NCI-H69 (cell line): ENCODE measurements at regions not wholly inside any gene's neighbourhood (a gene's known extent, or its start where the extent isn't known, plus 50 kb on each side); places are given as distances from the start of the nearest gene placed in this dataset.
A peak's percentile ranks its signal among the peaks of the same experiment; 100 is the strongest.
"Not testable (repeated sequence)": the region's sequence is repeated elsewhere in the genome, so short reads cannot be mapped to it uniquely, and the experiment has no call there.

Source experiments
- DNase-seq: peaks from one replicate; lab custom pipeline; 2025; lab: John Stamatoyannopoulos, UW

DNA sequence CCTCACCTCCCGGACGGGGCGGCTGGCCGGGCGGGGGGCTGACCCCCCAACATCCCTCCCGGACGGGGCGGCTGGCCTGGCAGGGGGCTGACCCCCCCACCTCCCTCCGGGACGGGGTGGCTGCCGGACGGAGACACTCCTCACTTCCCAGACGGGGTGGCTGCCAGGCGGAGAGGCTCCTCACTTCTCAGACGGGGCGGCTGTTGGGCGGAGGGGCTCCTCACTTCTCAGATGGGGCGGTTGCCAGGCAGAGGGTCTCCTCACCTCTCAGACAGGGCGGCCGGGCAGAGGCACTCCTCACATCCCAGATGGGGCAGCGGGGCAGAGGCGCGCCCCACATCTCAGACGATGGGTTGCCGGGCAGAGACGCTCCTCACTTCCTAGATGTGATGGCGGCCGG, 1280.7 kb upstream of the SEL1L start:
- DNase-seq = not testable (repeated sequence)

DNA sequence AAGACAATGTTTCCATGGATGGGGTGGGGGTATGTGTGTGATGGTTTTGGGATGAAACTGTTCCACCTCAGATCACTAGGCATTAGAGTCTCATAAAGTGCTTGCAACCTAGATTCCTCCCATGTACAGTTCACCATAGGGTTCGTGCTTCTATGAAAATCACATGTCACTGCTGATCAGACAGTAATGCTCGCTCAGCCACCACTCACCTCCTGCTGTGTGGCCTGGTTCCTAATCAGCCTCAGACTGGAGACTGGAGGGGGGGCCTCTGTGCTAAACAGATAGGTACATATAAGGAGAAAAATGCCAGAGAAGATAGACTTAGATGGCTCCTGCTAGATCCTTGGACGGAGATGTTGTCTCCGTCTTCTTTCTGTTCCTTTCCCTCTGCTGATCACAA, 1296.9 kb upstream of the SEL1L start:
- no peak for DNase-seq

- DNase-seq = no peak
These were observed 1302.8 kb upstream of the SEL1L start for GRCh38 chr14:82836256-82836950.

DNA sequence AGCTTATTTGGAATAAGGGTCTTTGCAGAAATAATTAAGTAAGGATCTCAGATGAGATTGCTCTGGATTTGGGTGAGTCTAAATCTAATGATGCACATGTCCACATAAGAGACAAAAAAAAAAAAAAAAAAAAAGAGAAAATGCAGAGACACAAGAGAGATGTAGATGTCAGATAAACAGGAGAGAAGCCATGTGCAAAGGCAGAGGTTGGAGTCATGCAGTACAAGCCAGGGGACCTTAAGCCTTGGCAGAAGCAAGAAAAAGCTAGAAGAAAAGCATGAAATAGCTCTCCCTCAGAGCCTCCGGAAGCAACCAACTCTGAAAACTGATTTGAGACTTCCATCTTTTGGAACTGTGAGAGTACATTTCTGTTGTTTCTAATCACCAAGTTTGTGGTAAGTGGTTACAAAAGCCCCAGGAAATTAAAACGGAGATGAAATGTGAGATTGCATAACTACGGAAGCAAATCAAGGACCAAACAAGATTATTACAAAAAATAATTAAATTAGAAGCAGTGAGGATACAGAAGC, 1304.0 kb upstream of the SEL1L start:
- DNase-seq = no peak

GRCh38 chr14:82850576-82850975, 1316.9 kb upstream of the SEL1L start:
- peak; percentile 44 for DNase-seq

GRCh38 chr14:82854131-82854530, 1320.5 kb upstream of the SEL1L start:
- DNase-seq = peak; percentile 12

DNA sequence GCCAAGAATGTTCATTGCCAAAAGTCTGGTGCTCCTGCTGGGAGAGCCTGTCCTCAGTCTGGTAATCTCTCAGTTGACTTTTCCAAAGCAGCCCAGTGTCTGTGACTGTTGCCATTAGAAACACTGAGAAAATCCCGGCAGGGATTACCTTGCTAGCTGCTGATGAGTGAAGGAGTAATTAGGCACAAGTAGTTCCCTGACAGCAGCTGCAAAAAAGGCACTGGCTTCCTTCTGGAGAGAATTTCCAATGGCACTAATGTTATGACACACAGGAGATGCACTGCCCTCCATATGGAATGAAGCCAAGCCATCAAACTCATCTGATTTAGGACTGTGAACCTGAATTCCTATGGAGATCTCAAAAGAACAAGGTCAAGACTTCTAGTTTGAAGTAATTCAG, 1321.2 kb upstream of the SEL1L start:
- DNase-seq = peak; percentile 79

DNA sequence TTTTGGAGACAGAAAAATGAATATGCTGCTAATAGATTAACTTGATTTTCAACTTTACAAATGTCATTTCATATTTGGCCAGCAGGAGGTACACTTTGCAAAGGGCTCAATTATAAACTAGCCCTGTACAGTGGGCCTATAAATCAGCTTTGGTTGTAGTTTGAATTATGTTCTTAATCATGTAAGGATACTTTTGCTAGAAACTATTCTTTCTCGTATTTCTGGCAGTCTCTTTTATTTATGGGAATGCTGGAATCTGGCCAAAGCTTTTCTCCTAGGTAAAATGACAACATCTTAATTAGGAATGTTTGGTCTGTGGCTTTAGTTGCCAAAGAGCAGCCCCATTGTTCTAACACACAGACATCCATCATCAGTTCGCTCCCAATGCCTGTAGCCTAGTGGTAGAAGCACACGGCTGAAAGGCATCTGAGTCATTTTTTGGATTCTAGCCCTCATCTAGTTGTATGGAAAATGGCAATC, 1322.3 kb upstream of the SEL1L start:
- peak; percentile 96 for DNase-seq

DNA sequence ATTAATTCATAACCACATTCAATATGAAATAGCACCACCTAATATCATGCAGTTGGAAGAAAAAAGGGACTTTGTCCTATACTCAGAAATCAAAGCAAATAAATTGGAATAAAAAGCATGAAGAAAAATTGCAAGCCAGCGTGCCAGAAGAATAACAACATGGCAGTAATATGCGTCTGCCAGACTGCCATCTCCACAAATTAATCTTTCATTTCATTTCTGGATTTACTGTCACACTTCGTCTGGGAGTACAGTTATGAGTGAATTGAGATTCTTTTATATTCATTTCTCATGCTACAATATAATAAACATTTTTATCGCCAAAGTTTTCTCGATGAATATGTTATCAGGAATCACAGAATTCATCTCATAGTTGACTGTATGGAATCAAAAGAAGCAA, 1327.7 kb upstream of the SEL1L start:
- DNase-seq = no peak

- peak; percentile 31 for DNase-seq
These were observed 1338.8 kb upstream of the SEL1L start for GRCh38 chr14:82872494-82872893.

DNA sequence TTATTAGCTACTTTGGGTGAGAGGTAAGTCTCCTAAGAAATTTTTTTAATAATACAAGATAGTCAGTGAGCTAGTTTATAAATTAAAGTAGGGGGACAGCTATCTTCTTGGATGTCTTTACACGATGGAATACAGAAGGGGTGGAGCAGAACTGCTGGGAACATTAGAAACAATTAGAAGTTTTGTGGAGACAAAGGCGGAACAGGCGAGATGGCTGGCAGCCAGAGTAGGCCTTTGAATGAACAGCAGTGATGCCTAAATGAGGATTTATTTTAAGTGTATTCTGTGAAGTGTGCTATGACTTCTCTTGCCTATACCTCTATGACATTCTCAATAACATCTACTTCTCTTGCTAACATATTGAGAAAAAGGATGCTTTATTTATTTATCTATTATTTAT, 1345.3 kb upstream of the SEL1L start:
- DNase-seq = peak; percentile 37

GRCh38 chr14:82879949-82880535, 1346.4 kb upstream of the SEL1L start:
- DNase-seq = peak; percentile 47

DNA sequence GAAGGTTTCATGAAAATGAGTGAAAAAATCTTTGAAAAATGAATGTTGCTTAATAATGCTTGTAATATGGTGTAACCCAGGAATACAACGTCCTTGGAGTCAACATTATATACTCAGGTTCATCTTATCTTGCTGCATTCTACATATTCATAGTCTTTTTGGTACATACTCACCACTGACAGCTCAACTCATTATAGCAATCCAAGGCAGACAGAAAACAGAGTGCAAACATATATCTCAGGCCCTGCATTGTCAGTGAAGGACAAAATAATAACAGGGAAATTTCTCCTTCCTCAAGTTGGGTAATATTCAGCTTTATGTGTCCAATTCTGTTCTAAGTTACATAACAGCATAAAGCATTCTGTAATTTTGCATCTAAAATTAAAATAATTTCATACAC, 1353.0 kb upstream of the SEL1L start:
- no peak for DNase-seq

DNA sequence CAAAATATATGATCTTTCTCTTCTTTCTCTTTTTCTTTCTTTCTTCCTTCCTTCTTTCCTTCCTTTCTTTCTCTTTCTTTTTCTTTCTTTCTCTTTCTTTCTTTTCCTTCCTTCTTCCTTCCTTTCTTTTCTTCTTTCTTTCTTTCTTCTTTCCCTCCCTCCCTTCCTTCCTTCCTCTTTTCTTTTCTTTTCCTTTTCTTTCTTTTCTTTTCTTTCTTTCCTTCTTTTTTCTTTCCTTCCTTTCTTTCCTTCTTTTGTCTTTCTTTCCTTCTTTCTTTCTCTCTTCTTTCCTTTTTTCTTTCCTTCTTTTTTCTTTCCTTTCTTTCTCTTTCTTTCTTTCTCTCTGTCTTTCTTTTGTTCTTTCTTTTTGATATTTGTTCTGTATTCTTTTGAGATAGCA, 1356.0 kb upstream of the SEL1L start:
- DNase-seq = no peak

DNA sequence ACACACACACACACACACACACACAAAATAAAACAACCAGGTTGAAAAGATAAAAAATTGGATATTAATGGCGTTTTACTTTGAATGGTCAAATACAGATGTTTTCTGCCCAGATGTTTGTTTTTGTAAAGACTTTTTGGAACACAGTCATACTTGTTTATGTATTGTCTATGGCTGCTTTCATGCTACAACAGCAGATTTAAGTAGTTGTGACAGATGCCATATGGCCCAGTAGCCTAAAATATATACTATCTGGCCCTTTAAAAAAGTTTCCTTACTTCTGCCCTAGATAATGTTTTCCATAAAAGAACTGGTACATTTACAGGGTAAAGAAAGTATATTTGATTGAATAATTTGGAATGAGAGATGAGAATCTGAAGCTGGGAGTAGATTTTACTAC, 1362.8 kb upstream of the SEL1L start:
- DNase-seq = no peak

DNA sequence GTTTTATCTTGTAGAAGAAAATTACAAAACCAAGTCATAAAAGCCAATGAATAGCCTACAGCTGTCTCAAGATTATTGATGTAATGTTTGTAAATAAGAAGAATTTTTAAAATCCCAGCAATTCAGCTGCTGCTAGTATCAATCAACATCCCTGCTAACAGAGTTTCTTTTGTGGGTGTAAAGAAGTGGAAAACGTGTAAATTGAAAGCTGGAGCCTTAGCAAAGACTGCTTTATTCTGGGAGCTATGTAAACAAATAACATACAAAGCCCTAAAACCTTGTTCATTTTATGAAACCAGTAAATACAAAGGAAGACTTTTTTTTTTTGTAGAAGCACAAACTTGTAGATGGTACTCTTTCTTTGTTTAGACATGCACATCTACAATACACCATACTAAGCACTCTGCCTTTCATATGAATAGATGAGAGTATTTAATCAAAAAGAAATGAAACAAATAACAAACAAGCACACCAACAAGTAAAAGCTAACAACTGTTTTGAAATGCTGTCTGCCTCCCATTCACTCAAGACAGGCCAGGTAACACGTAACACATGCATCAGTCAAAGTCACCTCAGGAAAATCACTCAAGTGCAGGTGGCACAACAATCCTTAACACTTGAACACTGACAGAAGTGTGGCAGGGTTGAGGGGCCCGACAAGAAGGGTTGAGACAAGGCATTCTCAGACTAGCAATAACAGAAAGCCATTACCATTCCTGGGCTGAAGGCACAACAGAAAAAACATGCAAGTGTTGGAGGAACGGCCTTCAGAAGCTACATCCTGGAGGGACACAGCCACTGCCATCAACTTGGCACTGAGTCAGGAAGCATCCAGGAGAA, 1364.0 kb upstream of the SEL1L start:
- DNase-seq = no peak

GRCh38 chr14:82905762-82906161, 1372.1 kb upstream of the SEL1L start:
- peak; percentile 33 for DNase-seq

- peak; percentile 98 for DNase-seq
These were observed 1378.3 kb upstream of the SEL1L start for GRCh38 chr14:82911930-82912329.

- DNase-seq = no peak
These were observed 1379.7 kb upstream of the SEL1L start for GRCh38 chr14:82913396-82913795.

DNA sequence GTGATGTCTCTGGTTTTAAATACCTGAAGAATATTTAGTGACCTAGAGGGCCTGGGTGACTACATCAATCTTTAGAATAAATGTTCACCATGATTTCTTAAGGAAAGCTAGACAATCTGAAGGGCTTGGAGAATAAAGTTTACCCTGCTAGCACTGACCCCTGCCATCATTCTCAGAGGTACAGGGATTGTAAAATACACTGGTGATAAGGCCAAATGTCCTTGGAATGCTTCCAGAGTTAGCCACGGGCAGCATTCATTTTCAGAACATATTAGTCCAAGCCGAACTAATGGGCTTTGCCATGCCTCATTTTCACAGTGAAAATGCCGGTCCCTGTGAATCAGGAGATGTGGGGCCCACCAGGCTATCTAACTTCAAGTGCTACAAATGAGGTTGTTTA, 1381.7 kb upstream of the SEL1L start:
- DNase-seq = no peak

GRCh38 chr14:82935691-82936090, 1402.0 kb upstream of the SEL1L start:
- no peak for DNase-seq

GRCh38 chr14:82951171-82951570, 1417.5 kb upstream of the SEL1L start:
- no peak for DNase-seq

DNA sequence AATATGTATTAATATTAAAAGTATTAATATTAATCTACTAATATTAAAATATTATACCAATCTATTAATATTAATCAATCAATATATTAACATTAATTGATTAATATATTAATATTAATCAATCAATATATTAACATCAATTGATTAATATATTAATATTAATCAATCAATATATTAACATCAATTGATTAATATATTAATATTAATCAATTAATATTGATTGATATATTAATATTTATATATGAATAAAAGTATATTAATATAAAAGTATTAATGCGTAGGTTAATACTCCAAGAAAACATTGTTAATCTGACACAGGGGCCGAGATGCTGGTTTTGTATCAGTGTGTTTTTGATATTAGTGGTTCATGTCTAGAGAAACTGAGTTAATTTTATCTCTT, 1430.1 kb upstream of the SEL1L start:
- no peak for DNase-seq
